ENCODE measurements at regions not wholly inside any gene's neighbourhood (a gene's known extent, or its start where the extent isn't known, plus 50 kb on each side); places are given as distances from the start of the nearest gene placed in this dataset.

- Histone ChIP-seq H3K4me3 (ENCODE audit: low read length) (no peak overlapping the region), H3K9me3 (ENCODE audit: low read length) (no peaks in the 10 kb centered on the region), H3K27me3 (ENCODE audit: insufficient read depth, low read depth, low read length) (no peaks in the 10 kb centered on the region), H3K36me3 (ENCODE audit: insufficient read depth, low read length) (no peaks in the 10 kb centered on the region), H3K9me2 (ENCODE audit: insufficient read depth, low read length) (no peaks in the 10 kb centered on the region), H3F3A (ENCODE audit: insufficient read depth, low read length, poor library complexity, severe bottlenecking) (no peaks in the 10 kb centered on the region), H3K9ac (ENCODE audit: low read length) (no peak overlapping the region), H2AFZ (ENCODE audit: low read depth, low read length) (no peak overlapping the region), H3K27ac (ENCODE audit: low read length) (no peak overlapping the region), H3K79me2 (replicated peaks; ENCODE audit: insufficient read depth, low read length) (no peaks in the 10 kb centered on the region), H3K4me2 (ENCODE audit: low read length) (no peak overlapping the region), H4K20me1 (ENCODE audit: insufficient read depth) (no peaks in the 10 kb centered on the region)
- no peak for TF ChIP-seq POLR2AphosphoS5 (IDR thresholded peaks at IDR 0.05)
- TF ChIP-seq CTCF (IDR thresholded peaks at IDR 0.05; ENCODE audit: poor library complexity, severe bottlenecking): no peak
- no peak for TF ChIP-seq RAD21 (conservative IDR thresholded peaks at IDR 0.05)
- no peak for TF ChIP-seq SMC3 (conservative IDR thresholded peaks at IDR 0.05; ENCODE audit: poor library complexity)
- no peak for TF ChIP-seq REST (IDR thresholded peaks at IDR 0.05; ENCODE audit: borderline replicate concordance)
- TF ChIP-seq TAF1 (IDR thresholded peaks at IDR 0.05; ENCODE audit: low read depth): no peak
- TF ChIP-seq EP300 (conservative IDR thresholded peaks at IDR 0.05; ENCODE audit: poor library complexity, severe bottlenecking): no peak
- no peak for TF ChIP-seq EZH2 (IDR thresholded peaks at IDR 0.05; ENCODE audit: borderline replicate concordance, insufficient read depth, low read length, poor library complexity, severe bottlenecking)
- no peak for TF ChIP-seq MXI1 (conservative IDR thresholded peaks at IDR 0.05; ENCODE audit: poor library complexity, severe bottlenecking)
Observed at GRCh38 chr16:85227946-85228862, 115.9 kb upstream of the CIBAR2 start.

- Histone ChIP-seq H3K9me3 (ENCODE audit: low read length) (no peaks in the 10 kb centered on the region), H3F3A (ENCODE audit: insufficient read depth, low read length, poor library complexity, severe bottlenecking) (no peaks in the 10 kb centered on the region), H2AFZ (ENCODE audit: low read depth, low read length) (no peak overlapping the region), H3K79me2 (replicated peaks; ENCODE audit: insufficient read depth, low read length) (no peaks in the 10 kb centered on the region), H3K27me3 (ENCODE audit: insufficient read depth, low read depth, low read length) (no peaks in the 10 kb centered on the region), H3K9ac (ENCODE audit: low read length) (no peak overlapping the region), H3K4me3 (ENCODE audit: low read length) (no peak overlapping the region), H4K20me1 (ENCODE audit: insufficient read depth) (no peaks in the 10 kb centered on the region), H3K4me2 (ENCODE audit: low read length) (no peak overlapping the region), H3K36me3 (ENCODE audit: insufficient read depth, low read length) (no peaks in the 10 kb centered on the region), H3K9me2 (ENCODE audit: insufficient read depth, low read length) (no peaks in the 10 kb centered on the region), H3K27ac (ENCODE audit: low read length) (no peak overlapping the region)
- TF ChIP-seq TAF1 (IDR thresholded peaks at IDR 0.05; ENCODE audit: low read depth) (no peak), RAD21 (conservative IDR thresholded peaks at IDR 0.05) (no peak), CTCF (IDR thresholded peaks at IDR 0.05; ENCODE audit: poor library complexity, severe bottlenecking) (no peak), EZH2 (IDR thresholded peaks at IDR 0.05; ENCODE audit: borderline replicate concordance, insufficient read depth, low read length, poor library complexity, severe bottlenecking) (no peak), REST (IDR thresholded peaks at IDR 0.05; ENCODE audit: borderline replicate concordance) (no peak), EP300 (conservative IDR thresholded peaks at IDR 0.05; ENCODE audit: poor library complexity, severe bottlenecking) (no peak), SMC3 (conservative IDR thresholded peaks at IDR 0.05; ENCODE audit: poor library complexity) (no peak), MXI1 (conservative IDR thresholded peaks at IDR 0.05; ENCODE audit: poor library complexity, severe bottlenecking) (no peak), POLR2AphosphoS5 (IDR thresholded peaks at IDR 0.05) (no peak)
Observed at GRCh38 chr16:85228970-85229430, 116.7 kb upstream of the CIBAR2 start.
